ENCODE measurements at regions not wholly inside any gene's neighbourhood (a gene's known extent, or its start where the extent isn't known, plus 50 kb on each side); places are given as distances from the start of the nearest gene placed in this dataset.

GRCh38 chr4:59655996-59656395, 1544.1 kb upstream of the ADGRL3 start:
- no peak for TF ChIP-seq GATA2 (IDR thresholded peaks at IDR 0.05; ENCODE audit: low read depth, low read length)
- TF ChIP-seq GATA3 (IDR thresholded peaks at IDR 0.05; ENCODE audit: low read depth, low read length): no peak
